Fibroblast of mammary gland (primary cell): ENCODE measurements at regions not wholly inside any gene's neighbourhood (a gene's known extent, or its start where the extent isn't known, plus 50 kb on each side); places are given as distances from the start of the nearest gene placed in this dataset.
"Not testable (repeated sequence)": the region's sequence is repeated elsewhere in the genome, so short reads cannot be mapped to it uniquely, and the experiment has no call there.

Experiments
- DNase-seq: peaks from one replicate; pipeline ENCODE4 v3.0.0-alpha.2; 2010; ENCODE audit warnings: low read depth
- H3K4me3 ChIP-seq: 2 replicates; pipeline ENCODE4 v1.5.1; 2011; ENCODE audit warnings: low read depth, mild to moderate bottlenecking, low read length, moderate library complexity; ENCODE audit not compliant: control insufficient read depth
- TF ChIP-seq, protein P1 (sequence below): conservative IDR thresholded peaks from 2 replicates; pipeline ENCODE4 v1.5.1; 2011; ENCODE audit warnings: low read depth, low read length, inconsistent platforms; ENCODE audit not compliant: control insufficient read depth, insufficient read depth

DNA sequence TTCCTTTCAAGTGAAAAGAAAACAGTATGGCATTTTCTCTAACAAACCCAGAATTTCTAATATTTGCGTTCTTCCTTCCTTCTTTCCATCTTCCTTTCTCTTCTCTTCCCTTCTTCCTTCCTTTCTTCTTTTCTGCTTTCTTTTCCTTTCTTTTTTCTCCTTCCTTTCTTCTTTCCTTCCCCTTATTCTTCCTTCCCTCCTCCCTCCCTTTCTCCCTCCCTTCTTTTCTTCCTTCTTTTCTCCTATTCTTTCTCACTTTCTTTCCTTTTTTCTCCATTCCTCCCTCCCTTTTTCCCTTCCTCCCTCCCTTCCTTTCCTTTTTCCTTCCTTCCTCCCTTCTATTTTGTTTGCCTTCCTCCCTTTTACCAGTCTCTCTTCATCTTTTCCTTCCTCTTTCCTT is 194.8 kb downstream of the SHCBP1 start:
- TF ChIP-seq, protein P1, sequence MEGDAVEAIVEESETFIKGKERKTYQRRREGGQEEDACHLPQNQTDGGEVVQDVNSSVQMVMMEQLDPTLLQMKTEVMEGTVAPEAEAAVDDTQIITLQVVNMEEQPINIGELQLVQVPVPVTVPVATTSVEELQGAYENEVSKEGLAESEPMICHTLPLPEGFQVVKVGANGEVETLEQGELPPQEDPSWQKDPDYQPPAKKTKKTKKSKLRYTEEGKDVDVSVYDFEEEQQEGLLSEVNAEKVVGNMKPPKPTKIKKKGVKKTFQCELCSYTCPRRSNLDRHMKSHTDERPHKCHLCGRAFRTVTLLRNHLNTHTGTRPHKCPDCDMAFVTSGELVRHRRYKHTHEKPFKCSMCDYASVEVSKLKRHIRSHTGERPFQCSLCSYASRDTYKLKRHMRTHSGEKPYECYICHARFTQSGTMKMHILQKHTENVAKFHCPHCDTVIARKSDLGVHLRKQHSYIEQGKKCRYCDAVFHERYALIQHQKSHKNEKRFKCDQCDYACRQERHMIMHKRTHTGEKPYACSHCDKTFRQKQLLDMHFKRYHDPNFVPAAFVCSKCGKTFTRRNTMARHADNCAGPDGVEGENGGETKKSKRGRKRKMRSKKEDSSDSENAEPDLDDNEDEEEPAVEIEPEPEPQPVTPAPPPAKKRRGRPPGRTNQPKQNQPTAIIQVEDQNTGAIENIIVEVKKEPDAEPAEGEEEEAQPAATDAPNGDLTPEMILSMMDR: no peak
- DNase-seq: no peak
- no peak overlapping the region for H3K4me3 ChIP-seq

DNA sequence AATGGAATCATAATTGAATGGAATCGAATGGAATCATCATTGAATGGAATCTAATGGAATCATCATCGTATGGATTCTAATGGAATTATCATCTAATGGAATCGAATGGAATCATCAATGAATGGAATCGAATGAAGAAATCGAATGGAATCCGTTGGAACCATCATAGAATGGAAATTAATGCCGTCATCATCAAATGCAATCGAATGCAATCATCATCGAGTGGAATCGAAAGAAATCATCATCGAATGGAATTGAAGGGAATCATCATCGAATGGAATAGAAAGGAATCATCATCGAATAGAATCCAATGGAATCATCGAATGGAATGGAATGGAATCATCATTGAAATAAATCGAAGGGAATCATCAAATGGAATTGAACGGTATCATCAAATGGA is 217.2 kb downstream of the SHCBP1 start:
- no peak overlapping the region for H3K4me3 ChIP-seq
- DNase-seq: no peak
- TF ChIP-seq, protein P1: no peak

DNA sequence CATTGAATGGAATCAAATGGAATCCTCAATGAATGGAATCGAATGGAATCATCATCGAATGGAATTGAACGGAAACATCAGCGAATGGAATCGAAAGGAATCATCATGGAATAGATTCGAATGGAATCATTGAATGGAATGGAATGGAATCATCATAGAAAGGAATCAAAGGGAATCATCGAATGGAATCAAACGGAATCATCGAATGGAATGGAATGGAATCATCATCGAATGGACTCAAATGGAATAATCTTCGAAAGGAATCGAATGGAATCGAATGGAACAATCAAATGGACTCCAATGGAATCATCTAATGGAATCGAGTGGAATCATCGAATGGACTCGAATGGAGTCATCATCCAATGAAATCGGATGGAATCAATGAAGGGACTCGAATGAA is 222.6 kb downstream of the SHCBP1 start:
- not testable (repeated sequence) for DNase-seq, H3K4me3 ChIP-seq

DNA sequence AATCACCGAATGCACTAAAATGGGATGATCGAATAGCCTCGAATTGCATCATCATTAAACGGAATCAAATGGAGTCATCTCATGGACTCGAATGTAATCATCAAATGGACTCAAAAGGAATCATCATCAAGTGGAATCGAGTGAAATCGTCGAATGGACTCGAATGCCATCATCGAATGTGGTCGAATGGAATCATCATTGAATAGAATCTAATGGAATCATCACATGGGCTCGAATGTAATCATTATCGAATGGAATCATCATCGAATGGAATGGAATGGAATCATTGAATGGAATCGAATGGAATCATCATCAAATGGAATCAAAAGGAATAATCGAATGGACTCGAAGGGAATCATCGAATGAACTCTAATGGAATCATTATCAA is 224.3 kb downstream of the SHCBP1 start:
- DNase-seq, H3K4me3 ChIP-seq: not testable (repeated sequence)

DNA sequence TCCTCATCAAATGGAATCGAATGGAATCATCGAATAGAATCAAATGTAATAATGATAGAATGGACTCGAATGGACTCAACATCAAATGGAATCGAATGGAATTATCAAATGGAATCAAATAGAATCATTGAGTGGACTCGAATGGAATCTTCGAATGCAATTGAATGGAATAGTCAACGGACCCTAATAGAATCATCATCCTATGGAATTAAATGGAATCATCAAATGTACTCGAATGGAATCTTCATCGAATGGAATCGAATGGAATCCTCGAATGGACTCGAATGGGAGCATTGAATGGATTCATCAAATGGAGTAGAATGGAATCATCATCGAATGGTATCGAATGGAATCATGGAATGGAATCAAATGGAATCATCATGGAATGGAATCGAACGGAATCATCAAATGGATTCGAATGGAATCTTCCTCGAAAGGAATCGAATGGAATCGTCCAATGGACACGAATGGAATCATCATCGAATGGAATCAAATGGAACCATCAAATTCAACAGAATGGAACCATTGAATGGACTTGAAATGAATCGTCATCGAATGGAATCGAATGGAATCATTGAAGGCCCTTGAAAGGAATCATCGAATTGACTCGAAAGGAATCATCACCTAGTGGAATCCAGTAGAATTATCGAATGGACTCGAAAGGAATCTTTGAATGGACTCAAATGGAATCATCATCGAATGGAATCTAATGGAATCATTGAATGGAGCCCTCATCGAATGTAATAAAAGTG is 224.9 kb downstream of the SHCBP1 start:
- DNase-seq: peak; percentile 21
- not testable (repeated sequence) for H3K4me3 ChIP-seq

DNA sequence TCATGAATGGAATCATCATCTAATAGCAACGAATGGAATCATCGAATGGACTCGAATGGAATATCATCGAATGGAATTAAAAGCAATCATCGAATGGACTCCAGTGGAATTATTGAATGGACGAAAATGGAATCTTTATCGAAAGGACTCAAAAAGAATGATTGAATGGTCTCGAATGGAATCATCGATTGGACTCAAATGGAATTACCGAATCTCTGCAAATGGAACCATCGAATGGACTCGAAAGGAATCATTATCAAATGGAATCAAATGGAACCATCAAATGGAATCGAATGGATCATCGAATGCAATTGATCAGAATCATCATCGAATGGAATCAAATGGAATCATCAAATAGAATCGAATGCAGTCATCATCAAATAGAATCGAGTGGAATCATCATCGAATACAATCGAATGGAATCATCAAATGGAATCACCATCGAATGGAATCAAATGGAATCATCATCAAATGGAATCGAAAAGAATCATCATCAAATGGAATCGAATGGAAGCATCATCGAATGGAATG is 225.7 kb downstream of the SHCBP1 start:
- peak; percentile 27 for DNase-seq
- H3K4me3 ChIP-seq: not testable (repeated sequence)

DNA sequence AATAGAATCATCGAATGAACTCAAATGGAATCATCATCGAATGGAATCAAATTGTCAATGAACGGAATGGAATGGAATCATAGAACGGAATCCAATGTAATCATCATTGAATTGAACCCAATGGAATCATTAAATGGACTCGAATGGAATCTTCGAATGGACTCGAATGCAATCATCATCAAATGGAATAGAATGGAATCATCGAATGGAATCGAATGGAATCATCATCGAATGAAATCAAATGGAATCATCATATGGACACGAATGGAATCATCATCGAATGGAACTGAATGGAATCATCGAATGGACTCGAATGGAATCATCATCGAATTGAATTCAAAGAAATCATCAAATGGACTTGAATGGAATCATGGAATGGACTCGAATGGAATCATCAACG is 226.2 kb downstream of the SHCBP1 start:
- DNase-seq, H3K4me3 ChIP-seq: not testable (repeated sequence)

DNA sequence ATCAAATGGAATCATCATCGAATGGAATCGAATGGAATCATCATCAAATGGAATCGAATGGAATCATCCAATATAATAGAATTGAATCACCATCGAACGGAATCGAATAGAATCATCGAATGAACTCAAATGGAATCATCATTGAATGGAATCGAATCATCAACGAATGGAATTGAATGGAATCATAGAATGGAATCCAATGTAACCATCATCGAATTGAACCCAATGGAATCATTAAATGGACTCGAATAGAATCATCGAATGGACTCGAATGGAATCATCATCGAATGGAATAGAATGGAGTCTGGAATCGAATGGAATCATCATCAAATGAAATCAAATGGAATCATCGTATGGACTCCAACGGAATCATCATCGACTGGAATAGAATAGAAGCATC is 227.0 kb downstream of the SHCBP1 start:
- H3K4me3 ChIP-seq, DNase-seq: not testable (repeated sequence)

DNA sequence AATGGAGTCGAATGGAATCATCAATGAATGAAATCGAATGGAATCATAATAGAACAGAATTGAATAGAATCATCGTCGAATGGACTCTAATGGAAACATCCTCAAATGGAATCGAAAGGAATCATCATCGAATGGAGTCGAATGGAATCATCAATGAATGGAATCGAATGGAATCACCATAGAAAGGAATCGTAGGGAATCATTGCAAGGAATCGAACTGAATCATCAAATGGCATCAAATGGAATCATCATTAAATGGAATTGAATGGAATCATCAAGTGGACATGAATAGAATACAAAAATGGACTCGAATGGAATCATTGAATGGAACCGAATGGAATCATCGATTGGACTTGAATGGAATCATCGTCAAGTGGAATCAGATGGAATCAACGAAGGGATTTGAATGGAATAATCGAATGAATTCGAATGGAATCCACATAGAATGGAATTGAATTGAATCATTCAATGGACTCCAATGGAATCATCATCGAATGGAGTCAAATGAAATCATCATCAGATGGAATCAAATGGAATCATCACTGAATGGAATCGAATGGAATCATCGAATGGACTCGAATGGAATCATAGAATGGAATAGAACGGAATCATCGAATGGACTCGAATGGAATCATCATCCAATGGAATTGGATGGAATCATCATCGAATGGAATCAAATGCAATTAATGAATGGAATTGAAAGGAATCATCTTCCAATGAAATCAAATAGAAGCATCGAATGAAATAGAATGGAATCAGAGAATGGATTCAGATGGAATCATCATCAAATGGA is 228.1 kb downstream of the SHCBP1 start:
- DNase-seq: peak; percentile 58
- H3K4me3 ChIP-seq: not testable (repeated sequence)

DNA sequence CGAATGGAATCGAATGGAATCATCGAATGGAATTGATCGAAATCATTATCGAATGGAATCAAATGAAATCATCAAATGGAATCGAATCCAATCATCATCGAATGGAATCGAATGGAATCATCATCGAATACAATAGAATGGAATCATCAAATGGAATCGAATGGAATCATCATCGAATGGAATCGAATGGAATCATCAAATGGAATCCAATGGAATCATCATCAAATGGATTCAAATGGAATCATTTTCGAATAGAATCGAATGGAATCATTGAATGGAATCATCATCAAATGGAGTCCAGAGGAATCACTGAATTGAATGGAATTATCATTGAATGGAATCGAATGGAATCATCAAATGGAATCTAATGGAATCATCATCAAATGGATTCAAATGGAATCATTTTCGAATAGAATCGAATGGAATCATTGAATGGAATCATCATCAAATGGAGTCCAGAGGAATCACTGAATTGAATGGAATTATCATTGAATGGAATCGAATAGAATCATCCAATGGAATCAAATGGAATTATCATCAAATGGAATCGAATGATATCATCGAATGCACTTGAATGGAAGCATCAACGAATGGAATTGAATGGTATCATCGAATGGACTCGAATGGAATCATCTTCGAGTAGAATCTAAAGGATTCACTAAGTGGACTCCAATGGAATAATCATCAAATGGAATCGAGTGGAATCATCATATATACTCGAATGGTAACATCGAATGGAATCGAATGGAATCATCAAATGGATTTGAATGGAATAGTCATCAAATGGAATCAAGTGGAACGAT is 230.3 kb downstream of the SHCBP1 start:
- not testable (repeated sequence) for DNase-seq, H3K4me3 ChIP-seq

DNA sequence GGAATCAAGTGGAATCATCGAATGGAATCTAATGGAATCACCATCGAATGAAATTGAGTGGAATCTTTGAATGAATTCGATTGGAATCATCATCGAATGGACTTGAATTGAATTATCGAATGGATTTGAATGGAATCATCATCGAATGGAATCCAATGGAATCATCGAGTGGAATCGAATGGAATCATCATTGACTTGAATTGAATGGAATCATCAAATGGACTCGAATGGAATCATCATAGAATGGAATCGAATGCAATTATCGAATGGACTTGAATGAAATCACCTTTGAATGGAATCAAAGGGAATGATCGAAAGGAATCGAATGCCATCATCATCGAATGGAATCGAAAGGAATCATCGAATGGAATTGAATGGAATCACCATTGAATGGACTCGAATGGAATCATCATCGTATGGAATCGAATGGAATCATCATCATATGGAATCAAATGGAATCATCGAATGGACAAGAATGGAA is 231.6 kb downstream of the SHCBP1 start:
- peak; percentile 91 for DNase-seq

DNA sequence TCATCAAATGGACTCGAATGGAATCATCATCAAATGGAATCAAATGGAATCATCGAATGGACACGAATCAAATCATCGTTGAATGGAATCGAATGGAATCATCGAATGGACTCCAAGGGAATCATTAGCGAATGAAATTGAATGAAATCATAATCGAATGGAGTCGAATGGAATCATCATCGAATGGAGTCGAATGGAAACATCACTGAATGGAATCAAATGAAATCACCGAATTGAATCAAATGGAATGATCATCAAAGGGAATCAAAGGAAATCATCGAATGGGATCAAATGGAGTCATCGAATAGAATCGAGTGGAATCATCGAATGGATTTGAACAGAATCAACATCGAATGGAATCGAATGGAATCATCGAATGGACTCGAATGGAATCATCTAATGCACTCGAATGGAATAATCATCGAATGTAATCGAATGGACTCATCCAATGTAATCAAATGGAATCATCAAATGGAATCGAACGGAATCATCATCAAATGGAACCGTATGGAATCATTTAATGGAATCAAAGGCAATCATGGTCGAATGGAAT is 232.2 kb downstream of the SHCBP1 start:
- not testable (repeated sequence) for DNase-seq

More for the DNA sequence above, 231.6 kb downstream of the SHCBP1 start:
- H3K4me3 ChIP-seq: not testable (repeated sequence)

DNA sequence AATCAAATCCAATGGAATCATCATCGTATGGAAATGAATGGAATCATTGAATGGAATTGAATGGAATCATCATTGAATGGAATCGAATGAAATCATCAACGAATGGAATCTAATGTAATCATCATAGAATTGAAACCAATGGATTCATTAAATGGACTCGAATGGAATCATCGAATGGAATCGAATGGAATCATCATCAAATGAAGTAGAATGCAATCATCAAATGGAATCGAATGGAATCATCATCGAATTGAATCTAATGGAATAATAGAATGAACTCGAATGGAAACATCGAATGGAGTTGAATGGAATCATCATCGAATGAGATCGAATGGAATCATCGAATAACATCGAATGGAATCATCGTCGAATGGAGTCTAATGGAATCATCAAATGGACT is 232.8 kb downstream of the SHCBP1 start:
- DNase-seq, H3K4me3 ChIP-seq: not testable (repeated sequence)

More for the DNA sequence above, 232.2 kb downstream of the SHCBP1 start:
- H3K4me3 ChIP-seq: not testable (repeated sequence)

DNA sequence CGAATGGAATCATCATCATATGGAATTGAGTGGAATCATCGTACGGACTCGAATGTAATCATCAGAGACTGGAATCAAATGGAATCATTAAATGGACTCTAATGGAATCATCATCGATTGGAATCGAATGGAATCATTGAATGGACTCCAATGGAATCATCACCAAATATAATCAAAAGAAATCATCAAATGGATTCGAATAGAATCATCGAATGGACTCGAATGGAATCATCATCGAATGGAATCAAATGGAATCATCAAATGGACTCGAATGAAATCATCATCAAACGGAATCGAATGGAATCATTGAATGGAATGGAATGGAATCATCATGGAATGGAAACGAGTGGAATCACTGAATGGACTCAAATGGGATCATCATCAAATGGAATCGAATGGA is 233.5 kb downstream of the SHCBP1 start:
- H3K4me3 ChIP-seq, DNase-seq: not testable (repeated sequence)
